Liver (tissue), 8 donors: ENCODE measurements at regions not wholly inside any gene's neighbourhood (a gene's known extent, or its start where the extent isn't known, plus 50 kb on each side); places are given as distances from the start of the nearest gene placed in this dataset.

ENCODE experiments used
- DNase-seq: peaks from one replicate; pipeline ENCODE4 v3.0.0-alpha.2; 2017; ENCODE audit warnings: low spot score
- H3K27ac ChIP-seq, 2 donors: one replicate each; pipeline ENCODE4 v1.7.0; 2013; ENCODE audit warnings: inconsistent platforms in 2 of 2, low read length in 2 of 2, control low read depth in 1 of 2, low read depth in 1 of 2, mild to moderate bottlenecking in 1 of 2
- H3K27me3 ChIP-seq, 4 donors: one replicate each; pipeline versions ENCODE4 v1.6.1 to v1.7.0; 2013; ENCODE audit warnings: low read length in 3 of 4, inconsistent platforms in 1 of 4, mild to moderate bottlenecking in 1 of 4, moderate library complexity in 1 of 4; ENCODE audit not compliant: control insufficient read depth in 4 of 4, insufficient read depth in 4 of 4
- H3K36me3 ChIP-seq, 4 donors: one replicate each; pipeline versions ENCODE4 v1.6.1 to v1.7.0; 2013; ENCODE audit warnings: low read length in 3 of 4, mild to moderate bottlenecking in 3 of 4, low read depth in 1 of 4, moderate library complexity in 1 of 4; ENCODE audit not compliant: control insufficient read depth in 4 of 4, insufficient read depth in 3 of 4
- H3K4me1 ChIP-seq, 4 donors: one replicate each; pipeline versions ENCODE4 v1.6.1 to v1.7.0; 2013; ENCODE audit warnings: low read length in 3 of 4, mild to moderate bottlenecking in 3 of 4, moderate library complexity in 1 of 4; ENCODE audit not compliant: control insufficient read depth in 4 of 4, insufficient read depth in 4 of 4
- H3K4me3 ChIP-seq, 3 donors: one replicate each; pipeline versions ENCODE4 v1.6.1 to v1.7.0; 2013; ENCODE audit warnings: low read length in 3 of 3, control low read depth in 1 of 3, low read depth in 1 of 3, mild to moderate bottlenecking in 1 of 3
- H3K9ac ChIP-seq, 2 donors: one replicate each; pipeline ENCODE4 v1.7.0; 2013; ENCODE audit warnings: low read length in 2 of 2, mild to moderate bottlenecking in 2 of 2, moderate library complexity in 2 of 2, control low read depth in 1 of 2, low read depth in 1 of 2
- H3K9me3 ChIP-seq, 4 donors: one replicate each; pipeline versions ENCODE4 v1.6.1 to v1.7.0; 2013; ENCODE audit warnings: low read length in 3 of 4; ENCODE audit not compliant: control insufficient read depth in 4 of 4
- EGR1 ChIP-seq, 2 donors: IDR thresholded peaks; 2 replicates each; pipeline ENCODE4 v1.6.1; 2016 to 2018; ENCODE audit warnings: antibody characterized with exemption in 2 of 2, low read depth in 2 of 2
- FOXA1 ChIP-seq: IDR thresholded peaks from 2 replicates; pipeline ENCODE4 v1.6.1; 2016; ENCODE audit warnings: antibody characterized with exemption
- FOXA2 ChIP-seq: IDR thresholded peaks from 2 replicates; pipeline ENCODE4 v1.6.1; 2016; ENCODE audit warnings: antibody characterized with exemption
- GABPA ChIP-seq, 2 donors: IDR thresholded peaks in 1 of 2; conservative IDR thresholded peaks in 1 of 2; 2 replicates each; pipeline ENCODE4 v1.6.1; 2016; ENCODE audit warnings: antibody characterized with exemption in 2 of 2, mild to moderate bottlenecking in 1 of 2, moderate library complexity in 1 of 2
- HNF4A ChIP-seq, 2 donors: conservative IDR thresholded peaks; 2 replicates each; pipeline ENCODE4 v1.6.1; 2016; ENCODE audit warnings: antibody characterized with exemption in 2 of 2, mild to moderate bottlenecking in 2 of 2
- HNF4G ChIP-seq: IDR thresholded peaks from 2 replicates; pipeline ENCODE4 v1.6.1; 2016; ENCODE audit warnings: antibody characterized with exemption
- JUND ChIP-seq, 2 donors: IDR thresholded peaks; 2 replicates each; pipeline ENCODE4 v1.6.1; 2016; ENCODE audit warnings: antibody characterized with exemption in 2 of 2
- NR2F2 ChIP-seq: IDR thresholded peaks from 2 replicates; pipeline ENCODE4 v1.6.1; 2016; ENCODE audit warnings: antibody characterized with exemption
- RAD21 ChIP-seq, 2 donors: IDR thresholded peaks; 2 replicates each; pipeline ENCODE4 v1.6.1; 2016; ENCODE audit warnings: antibody characterized with exemption in 2 of 2, mild to moderate bottlenecking in 2 of 2
- RXRA ChIP-seq, 2 donors: IDR thresholded peaks; 2 replicates each; pipeline ENCODE4 v1.6.1; 2017 to 2018; ENCODE audit warnings: antibody characterized with exemption in 2 of 2, mild to moderate bottlenecking in 1 of 2
- SP1 ChIP-seq: IDR thresholded peaks from 2 replicates; pipeline ENCODE4 v1.6.1; 2018; ENCODE audit warnings: antibody characterized with exemption, mild to moderate bottlenecking
- TAF1 ChIP-seq: conservative IDR thresholded peaks from 2 replicates; pipeline ENCODE4 v1.6.1; 2016; ENCODE audit warnings: antibody characterized with exemption, mild to moderate bottlenecking
- YY1 ChIP-seq: IDR thresholded peaks from 2 replicates; pipeline ENCODE4 v1.6.1; 2016; ENCODE audit warnings: antibody characterized with exemption, mild to moderate bottlenecking
- ZBTB33 ChIP-seq: IDR thresholded peaks from 2 replicates; pipeline ENCODE4 v1.6.1; 2016; ENCODE audit warnings: antibody characterized with exemption
- WGBS: extraction: QIAGEN DNeasy Blood & Tissue Kit; methylation state at CpG from one replicate; pipeline ENCODE4 v1.1.7; 2013; 5-methylcytosine and 5-hydroxymethylcytosine counted together
- TF ChIP-seq, protein P1 (sequence below): IDR thresholded peaks from 2 replicates; pipeline ENCODE4 v1.6.1; 2016; ENCODE audit warnings: antibody characterized with exemption
- TF ChIP-seq, protein P2 (sequence below): IDR thresholded peaks from 2 replicates; pipeline ENCODE4 v1.6.1; 2016; ENCODE audit warnings: antibody characterized with exemption, mild to moderate bottlenecking
- TF ChIP-seq, protein P3 (sequence below): IDR thresholded peaks from 2 replicates; pipeline ENCODE4 v1.6.1; 2016; ENCODE audit warnings: antibody characterized with exemption
- TF ChIP-seq, protein P4 (sequence below): fragments of 150-350 bp; IDR thresholded peaks from 2 replicates; pipeline ENCODE4 v1.5.1; 2017; ENCODE audit warnings: improper control_type of control experiment, low read depth, low read length; ENCODE audit not compliant: missing input control
- donor health status: healthy.
- donor health status: healthy.
- donor health status: healthy.
- donor health status: healthy.
- donor health status: healthy.

GRCh38 chr6:147709396-147710272 lies 201.1 kb downstream of the SAMD5 start (continued):
- TF ChIP-seq, protein P1, sequence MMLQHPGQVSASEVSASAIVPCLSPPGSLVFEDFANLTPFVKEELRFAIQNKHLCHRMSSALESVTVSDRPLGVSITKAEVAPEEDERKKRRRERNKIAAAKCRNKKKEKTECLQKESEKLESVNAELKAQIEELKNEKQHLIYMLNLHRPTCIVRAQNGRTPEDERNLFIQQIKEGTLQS = no peak
- no peak for TF ChIP-seq EGR1 (IDR thresholded peaks at IDR 0.05; ENCODE audit: low read depth in 2 of 2)

DNA sequence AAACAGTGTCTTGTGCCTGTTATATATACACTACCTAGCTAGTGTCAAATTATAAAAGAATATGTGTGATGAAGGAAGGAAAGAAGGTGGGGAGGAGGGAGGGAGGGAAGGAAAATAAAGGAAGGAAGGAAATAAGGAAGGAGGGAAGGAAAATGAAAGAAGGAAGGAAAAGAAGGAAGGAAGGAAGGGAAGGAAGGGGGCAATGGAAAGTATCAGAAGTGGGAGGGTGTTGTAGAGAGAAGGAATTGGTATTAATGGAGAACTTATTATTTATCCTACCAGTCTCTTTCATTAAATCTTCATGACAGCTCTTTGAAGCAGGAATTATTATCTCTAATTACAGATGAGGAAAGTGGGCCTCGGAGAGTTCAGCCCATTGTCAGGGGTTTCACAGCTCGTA lies 202.4 kb downstream of the SAMD5 start:
- H3K36me3 ChIP-seq = no peaks in the 10 kb centered on the region
- no peaks in the 10 kb centered on the region for H3K27me3 ChIP-seq
- H3K9ac ChIP-seq = no peak overlapping the region
- H3K4me3 ChIP-seq = no peak overlapping the region
- TF ChIP-seq GABPA (IDR thresholded peaks at IDR 0.05 in 1 of 2, conservative IDR thresholded peaks at IDR 0.05 in 1 of 2) = no peak
- TF ChIP-seq, protein P1 = no peak
- TF ChIP-seq, protein P2, sequence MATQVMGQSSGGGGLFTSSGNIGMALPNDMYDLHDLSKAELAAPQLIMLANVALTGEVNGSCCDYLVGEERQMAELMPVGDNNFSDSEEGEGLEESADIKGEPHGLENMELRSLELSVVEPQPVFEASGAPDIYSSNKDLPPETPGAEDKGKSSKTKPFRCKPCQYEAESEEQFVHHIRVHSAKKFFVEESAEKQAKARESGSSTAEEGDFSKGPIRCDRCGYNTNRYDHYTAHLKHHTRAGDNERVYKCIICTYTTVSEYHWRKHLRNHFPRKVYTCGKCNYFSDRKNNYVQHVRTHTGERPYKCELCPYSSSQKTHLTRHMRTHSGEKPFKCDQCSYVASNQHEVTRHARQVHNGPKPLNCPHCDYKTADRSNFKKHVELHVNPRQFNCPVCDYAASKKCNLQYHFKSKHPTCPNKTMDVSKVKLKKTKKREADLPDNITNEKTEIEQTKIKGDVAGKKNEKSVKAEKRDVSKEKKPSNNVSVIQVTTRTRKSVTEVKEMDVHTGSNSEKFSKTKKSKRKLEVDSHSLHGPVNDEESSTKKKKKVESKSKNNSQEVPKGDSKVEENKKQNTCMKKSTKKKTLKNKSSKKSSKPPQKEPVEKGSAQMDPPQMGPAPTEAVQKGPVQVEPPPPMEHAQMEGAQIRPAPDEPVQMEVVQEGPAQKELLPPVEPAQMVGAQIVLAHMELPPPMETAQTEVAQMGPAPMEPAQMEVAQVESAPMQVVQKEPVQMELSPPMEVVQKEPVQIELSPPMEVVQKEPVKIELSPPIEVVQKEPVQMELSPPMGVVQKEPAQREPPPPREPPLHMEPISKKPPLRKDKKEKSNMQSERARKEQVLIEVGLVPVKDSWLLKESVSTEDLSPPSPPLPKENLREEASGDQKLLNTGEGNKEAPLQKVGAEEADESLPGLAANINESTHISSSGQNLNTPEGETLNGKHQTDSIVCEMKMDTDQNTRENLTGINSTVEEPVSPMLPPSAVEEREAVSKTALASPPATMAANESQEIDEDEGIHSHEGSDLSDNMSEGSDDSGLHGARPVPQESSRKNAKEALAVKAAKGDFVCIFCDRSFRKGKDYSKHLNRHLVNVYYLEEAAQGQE = no peak
- TF ChIP-seq, protein P3, sequence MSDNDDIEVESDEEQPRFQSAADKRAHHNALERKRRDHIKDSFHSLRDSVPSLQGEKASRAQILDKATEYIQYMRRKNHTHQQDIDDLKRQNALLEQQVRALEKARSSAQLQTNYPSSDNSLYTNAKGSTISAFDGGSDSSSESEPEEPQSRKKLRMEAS = no peak
- TF ChIP-seq NR2F2 = no peak
- TF ChIP-seq HNF4G = no peak
- TF ChIP-seq YY1 = no peak
- TF ChIP-seq SP1 = no peak
- TF ChIP-seq RAD21 (IDR thresholded peaks at IDR 0.05) = no peak
- TF ChIP-seq, protein P4, sequence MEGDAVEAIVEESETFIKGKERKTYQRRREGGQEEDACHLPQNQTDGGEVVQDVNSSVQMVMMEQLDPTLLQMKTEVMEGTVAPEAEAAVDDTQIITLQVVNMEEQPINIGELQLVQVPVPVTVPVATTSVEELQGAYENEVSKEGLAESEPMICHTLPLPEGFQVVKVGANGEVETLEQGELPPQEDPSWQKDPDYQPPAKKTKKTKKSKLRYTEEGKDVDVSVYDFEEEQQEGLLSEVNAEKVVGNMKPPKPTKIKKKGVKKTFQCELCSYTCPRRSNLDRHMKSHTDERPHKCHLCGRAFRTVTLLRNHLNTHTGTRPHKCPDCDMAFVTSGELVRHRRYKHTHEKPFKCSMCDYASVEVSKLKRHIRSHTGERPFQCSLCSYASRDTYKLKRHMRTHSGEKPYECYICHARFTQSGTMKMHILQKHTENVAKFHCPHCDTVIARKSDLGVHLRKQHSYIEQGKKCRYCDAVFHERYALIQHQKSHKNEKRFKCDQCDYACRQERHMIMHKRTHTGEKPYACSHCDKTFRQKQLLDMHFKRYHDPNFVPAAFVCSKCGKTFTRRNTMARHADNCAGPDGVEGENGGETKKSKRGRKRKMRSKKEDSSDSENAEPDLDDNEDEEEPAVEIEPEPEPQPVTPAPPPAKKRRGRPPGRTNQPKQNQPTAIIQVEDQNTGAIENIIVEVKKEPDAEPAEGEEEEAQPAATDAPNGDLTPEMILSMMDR = no peak
- TF ChIP-seq EGR1 (IDR thresholded peaks at IDR 0.05; ENCODE audit: low read depth in 2 of 2) = no peak
- TF ChIP-seq TAF1 = no peak
- no peak for TF ChIP-seq FOXA1
- no peak for TF ChIP-seq HNF4A (conservative IDR thresholded peaks at IDR 0.05)
- no peak for TF ChIP-seq RXRA (IDR thresholded peaks at IDR 0.05)
- TF ChIP-seq ZBTB33 = no peak
- TF ChIP-seq JUND (IDR thresholded peaks at IDR 0.05) = no peak
- no peak for TF ChIP-seq FOXA2
- H3K27ac ChIP-seq = no peak overlapping the region
- no peak for DNase-seq
- no peaks in the 10 kb centered on the region for H3K9me3 ChIP-seq
- 92% methylated on average over 2 of the region's 2 CpGs for WGBS
- H3K4me1 ChIP-seq = no peaks in the 10 kb centered on the region
